GM18499 (cell line): ENCODE measurements at regions not wholly inside any gene's neighbourhood (a gene's known extent, or its start where the extent isn't known, plus 50 kb on each side); places are given as distances from the start of the nearest gene placed in this dataset.
"Not testable (repeated sequence)": the region's sequence is repeated elsewhere in the genome, so short reads cannot be mapped to it uniquely, and the experiment has no call there.

Source experiments
- ATAC-seq: cut with Tn5 transposase; IDR thresholded peaks from one replicate; pipeline ENCODE4 v1.9.1; 2021; ENCODE audit warnings: moderate number of reproducible peaks; ENCODE audit not compliant: insufficient read depth, unreplicated experiment

- ATAC-seq: no peak
These were observed 122.6 kb downstream of the CRYAA start for GRCh38 chr21:43291347-43291950.

DNA sequence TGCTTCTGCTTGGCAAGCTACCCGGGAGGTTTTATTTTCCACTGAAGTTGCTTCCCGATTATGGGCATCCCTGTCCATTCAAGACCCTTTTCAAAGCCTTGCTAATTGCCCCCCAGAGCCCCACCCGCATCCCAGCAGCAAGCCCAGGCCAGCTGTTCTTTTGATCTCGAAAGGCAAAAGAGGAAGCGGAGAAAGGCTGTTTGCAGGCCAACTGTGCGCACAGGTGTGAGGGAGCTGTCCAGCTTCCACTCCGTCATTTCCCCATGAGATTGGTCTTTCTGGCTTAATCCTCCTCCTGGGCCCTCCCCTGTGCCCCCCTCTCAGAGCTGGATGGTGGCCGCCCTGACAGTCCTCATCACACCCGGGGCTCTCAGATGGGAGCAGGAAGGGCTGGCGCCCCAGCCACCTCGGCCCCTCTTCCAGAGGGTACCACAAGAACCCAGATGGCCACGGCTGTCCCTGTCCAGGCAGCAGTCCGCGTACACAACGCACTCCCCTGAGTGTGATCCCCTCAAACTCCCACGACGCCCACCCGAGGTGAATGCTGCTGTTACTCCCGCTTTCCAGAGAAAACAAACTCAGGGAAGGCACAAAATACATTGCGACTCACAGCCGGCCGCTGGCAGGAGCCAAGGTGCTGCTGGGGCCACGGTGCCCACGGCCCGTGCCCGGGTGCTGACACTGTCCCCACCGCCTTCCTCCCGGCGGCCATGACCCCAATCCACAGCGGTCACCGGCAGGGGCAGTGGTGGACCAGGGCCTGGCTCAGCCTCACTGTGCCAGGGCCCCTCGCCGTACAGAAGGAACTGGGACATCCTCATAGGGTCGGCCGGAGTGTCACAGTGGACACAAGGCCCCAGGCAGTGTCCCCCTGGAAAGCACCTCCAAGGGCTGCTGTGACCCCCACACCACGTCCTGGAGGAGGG, 121.9 kb downstream of the CRYAA start:
- ATAC-seq: no peak

- ATAC-seq: no peak
These were observed 121.2 kb downstream of the CRYAA start for GRCh38 chr21:43289966-43290365.

DNA sequence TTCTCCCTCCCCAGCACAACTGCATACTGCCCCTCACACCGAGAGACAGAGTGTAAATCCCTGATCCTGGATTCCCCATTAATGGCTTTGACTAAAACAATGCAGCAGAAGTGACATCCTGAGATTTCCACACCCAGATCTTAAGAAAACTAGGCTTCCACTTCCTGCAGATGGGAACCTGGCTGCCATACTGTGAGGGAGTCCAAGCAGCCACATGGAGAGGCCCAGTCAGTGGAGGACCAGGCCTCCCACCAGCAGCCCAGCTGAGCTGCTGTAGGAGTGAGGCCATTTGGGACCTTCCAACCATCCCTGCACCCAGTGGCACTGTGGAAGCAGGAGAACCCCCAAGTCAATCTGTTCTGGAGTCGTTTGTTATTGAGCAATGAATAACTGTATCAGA, 120.6 kb downstream of the CRYAA start:
- ATAC-seq: no peak

- no peak for ATAC-seq
These were observed 119.3 kb downstream of the CRYAA start for GRCh38 chr21:43287795-43288755.

GRCh38 chr21:43287111-43287760, 118.4 kb downstream of the CRYAA start:
- no peak for ATAC-seq

DNA sequence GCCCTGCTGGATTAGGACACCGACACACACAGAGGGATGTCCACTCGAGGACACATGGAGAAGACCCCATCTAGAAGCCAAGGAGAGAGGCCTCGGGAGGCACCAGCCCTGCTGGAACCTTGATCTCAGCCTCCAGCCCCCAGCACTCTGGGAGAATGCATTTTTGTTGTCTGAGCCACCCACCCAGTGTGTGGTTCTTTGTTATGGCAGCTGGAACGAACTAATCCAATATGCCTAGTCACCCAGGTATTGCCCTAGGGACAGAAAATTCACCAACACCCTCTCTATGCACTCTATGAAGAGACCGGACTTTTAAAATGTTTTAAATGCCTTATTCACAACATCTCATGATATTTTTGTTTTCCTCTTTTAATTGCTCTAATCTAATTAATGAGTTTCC, 117.4 kb downstream of the CRYAA start:
- no peak for ATAC-seq

GRCh38 chr21:43284700-43285099, 115.9 kb downstream of the CRYAA start:
- ATAC-seq: no peak

GRCh38 chr21:43284238-43284637, 115.4 kb downstream of the CRYAA start:
- no peak for ATAC-seq

- not testable (repeated sequence) for ATAC-seq
These were observed 115.1 kb downstream of the CRYAA start for GRCh38 chr21:43283925-43284221.

DNA sequence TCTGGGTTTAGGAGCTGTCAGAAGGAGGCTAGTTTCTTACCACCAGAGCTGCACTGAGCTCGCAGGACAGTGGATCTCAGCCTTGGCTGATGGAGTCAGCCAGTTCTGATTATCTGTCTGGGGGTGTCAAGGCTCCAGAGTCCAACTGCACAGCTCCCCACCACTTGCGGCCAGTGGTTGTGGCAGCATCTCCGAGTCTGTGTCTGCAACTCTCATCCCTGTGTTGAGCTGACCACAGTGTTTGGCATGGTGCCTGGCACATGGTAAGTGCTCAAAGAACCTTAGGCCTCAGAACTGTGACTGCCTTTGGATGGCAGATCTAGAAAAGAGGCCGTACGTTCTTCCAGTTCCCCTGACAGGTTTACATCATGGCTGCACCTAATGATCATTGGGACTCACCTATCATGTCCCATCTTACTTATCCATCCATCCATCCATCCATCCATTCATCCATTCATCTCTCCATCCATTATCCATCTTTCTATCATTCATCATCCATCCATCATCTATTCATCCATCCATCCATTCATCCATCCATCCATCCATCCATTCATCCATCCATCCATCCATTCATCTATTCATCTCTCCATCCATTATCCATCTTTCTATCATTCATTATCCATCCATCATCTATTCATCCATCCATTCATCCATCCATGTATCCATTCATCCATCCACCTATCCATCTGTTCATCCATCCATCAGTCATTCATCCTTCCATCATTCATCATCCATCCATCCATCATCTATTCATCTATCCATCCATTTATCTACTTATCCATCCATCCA, 114.5 kb downstream of the CRYAA start:
- no peak for ATAC-seq

- no peak for ATAC-seq
These were observed 113.7 kb downstream of the CRYAA start for GRCh38 chr21:43282358-43283120.

- ATAC-seq: no peak
These were observed 113.0 kb downstream of the CRYAA start for GRCh38 chr21:43281661-43282357.

GRCh38 chr21:43280949-43281633, 112.3 kb downstream of the CRYAA start:
- no peak for ATAC-seq

DNA sequence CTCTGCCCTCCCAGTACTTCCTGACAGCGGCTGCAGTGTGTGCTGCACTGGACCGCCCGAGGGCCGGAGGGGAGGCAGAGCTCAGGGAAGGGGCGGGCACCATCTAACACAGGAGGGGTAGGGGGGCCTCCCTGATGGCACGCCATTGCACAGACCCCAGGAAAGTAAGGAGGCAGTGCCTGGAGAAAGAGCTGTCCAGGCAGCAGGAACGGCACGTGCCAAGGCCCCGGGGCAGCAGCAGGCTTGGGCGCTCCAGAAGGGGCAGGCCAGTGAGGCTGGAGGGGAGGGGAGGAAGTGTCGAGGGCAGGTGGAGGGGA, 110.7 kb downstream of the CRYAA start:
- ATAC-seq: no peak

GRCh38 chr21:43278766-43279577, 110.2 kb downstream of the CRYAA start:
- ATAC-seq: no peak

DNA sequence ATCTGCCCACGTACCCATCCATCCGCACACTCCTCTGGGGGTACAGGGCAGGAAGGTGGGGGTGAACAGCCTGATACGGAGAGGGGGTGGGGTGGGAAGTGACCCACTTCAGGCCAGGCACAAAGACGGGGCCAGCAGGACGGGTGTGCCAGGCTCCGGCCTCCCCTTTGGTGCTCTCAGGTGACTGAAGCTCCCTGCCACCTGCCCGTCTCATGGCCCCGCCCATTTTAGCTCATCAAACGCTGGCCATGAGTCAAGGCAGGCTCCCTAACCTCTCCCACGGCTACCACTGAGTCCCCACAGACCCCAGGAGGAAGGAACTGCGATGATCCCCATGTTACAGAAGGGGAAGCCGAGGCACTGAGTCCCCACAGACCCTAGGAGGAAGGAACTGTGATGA, 109.6 kb downstream of the CRYAA start:
- no peak for ATAC-seq
